ENCODE measurements at regions not wholly inside any gene's neighbourhood (a gene's known extent, or its start where the extent isn't known, plus 50 kb on each side); places are given as distances from the start of the nearest gene placed in this dataset.
A peak's percentile ranks its signal among the peaks of the same experiment; 100 is the strongest.

DNA sequence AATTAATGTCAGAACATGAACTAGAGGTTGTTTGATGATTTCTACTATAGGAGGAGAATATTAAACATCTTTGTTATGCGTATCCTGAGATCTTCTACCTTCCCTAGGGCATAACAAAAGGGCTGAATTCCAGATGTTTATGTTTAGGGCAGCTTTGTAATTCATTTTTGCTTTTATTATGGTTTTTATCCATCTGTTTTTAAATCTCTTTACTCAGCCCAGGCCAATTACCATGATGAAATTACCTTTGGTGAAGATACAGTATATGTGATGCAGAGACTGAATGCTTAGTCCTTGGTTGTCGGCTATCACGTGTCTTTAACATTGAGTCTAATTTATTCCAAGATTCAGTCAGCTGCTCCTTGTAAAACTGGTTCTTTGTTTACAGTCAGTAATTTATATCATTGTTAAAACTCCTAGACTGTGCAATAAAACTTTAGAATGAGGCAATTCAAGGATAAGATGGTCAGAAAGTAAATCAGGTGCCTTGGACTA, 176.9 kb downstream of the CTH start:
- TF ChIP-seq POLR2AphosphoS5 (IDR thresholded peaks at IDR 0.05): peak in 2 of 4 donors; percentile 25 to 43
- TF ChIP-seq, protein P1, sequence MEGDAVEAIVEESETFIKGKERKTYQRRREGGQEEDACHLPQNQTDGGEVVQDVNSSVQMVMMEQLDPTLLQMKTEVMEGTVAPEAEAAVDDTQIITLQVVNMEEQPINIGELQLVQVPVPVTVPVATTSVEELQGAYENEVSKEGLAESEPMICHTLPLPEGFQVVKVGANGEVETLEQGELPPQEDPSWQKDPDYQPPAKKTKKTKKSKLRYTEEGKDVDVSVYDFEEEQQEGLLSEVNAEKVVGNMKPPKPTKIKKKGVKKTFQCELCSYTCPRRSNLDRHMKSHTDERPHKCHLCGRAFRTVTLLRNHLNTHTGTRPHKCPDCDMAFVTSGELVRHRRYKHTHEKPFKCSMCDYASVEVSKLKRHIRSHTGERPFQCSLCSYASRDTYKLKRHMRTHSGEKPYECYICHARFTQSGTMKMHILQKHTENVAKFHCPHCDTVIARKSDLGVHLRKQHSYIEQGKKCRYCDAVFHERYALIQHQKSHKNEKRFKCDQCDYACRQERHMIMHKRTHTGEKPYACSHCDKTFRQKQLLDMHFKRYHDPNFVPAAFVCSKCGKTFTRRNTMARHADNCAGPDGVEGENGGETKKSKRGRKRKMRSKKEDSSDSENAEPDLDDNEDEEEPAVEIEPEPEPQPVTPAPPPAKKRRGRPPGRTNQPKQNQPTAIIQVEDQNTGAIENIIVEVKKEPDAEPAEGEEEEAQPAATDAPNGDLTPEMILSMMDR (IDR thresholded peaks at IDR 0.05): no peak

Measured in sigmoid colon (tissue), 4 donors.